Endothelial cell of umbilical vein (primary cell): ENCODE measurements at regions not wholly inside any gene's neighbourhood (a gene's known extent, or its start where the extent isn't known, plus 50 kb on each side); places are given as distances from the start of the nearest gene placed in this dataset.

ENCODE experiments used
- BruUV-seq: library from RNA; stranded (reverse); fragments of 400-500 nt; replicated peaks from 2 replicates; lab custom pipeline; 2021; lab: Mats Ljungman, UMichigan
- CTCF ChIA-PET: fragments of 300-600, 350-600 bp; sonication (Branson Sonifier 250); formaldehyde crosslinking; loops from one replicate; lab custom pipeline; 2021; ENCODE audit warnings: antibody characterized with exemption, inconsistent platforms; lab: Charles Lee
- POLR2A ChIA-PET: fragments of 300-600, 350-600 bp; sonication (Branson Sonifier 250); formaldehyde crosslinking; loops from one replicate; lab custom pipeline; 2021; ENCODE audit warnings: antibody characterized with exemption, inconsistent platforms; lab: Charles Lee
- DNase-seq: peaks from one replicate; pipeline ENCODE4 v3.0.0-alpha.2; 2011; ENCODE audit warnings: low read depth, low spot score
- FAIRE-seq: peaks from 2 replicates; lab custom pipeline; 2011; peaks lifted over from hg19 to GRCh38; lab: Jason Lieb, UNC
- H2AFZ ChIP-seq: 2 replicates; pipeline ENCODE4 v1.6.0; 2012; ENCODE audit warnings: low read depth, low read length, control low read depth, inconsistent platforms
- H3K27ac ChIP-seq: 2 replicates; pipeline ENCODE4 v1.5.1; 2011; ENCODE audit warnings: low read depth, mild to moderate bottlenecking, control low read depth, low read length, moderate library complexity; ENCODE audit not compliant: insufficient read depth
- H3K27me3 ChIP-seq, 2 experiments: 2 replicates each; pipeline versions ENCODE4 v1.6.0 to v1.6.1; 2011; ENCODE audit warnings: low read length in 2 of 2, mixed read lengths in 1 of 2; ENCODE audit not compliant: control insufficient read depth in 2 of 2, insufficient read depth in 2 of 2
- H3K36me3 ChIP-seq, 2 experiments: 2 replicates in 1 of 2; 3 replicates in 1 of 2; pipeline ENCODE4 v1.5.1; 2011; ENCODE audit warnings: low read length in 2 of 2, mild to moderate bottlenecking in 1 of 2, moderate library complexity in 1 of 2; ENCODE audit not compliant: control insufficient read depth in 2 of 2, insufficient read depth in 2 of 2; ENCODE audit errors: extremely low read depth in 1 of 2
- H3K4me1 ChIP-seq: 3 replicates; pipeline ENCODE4 v1.5.1; 2011; ENCODE audit warnings: mild to moderate bottlenecking, low read length; ENCODE audit not compliant: control insufficient read depth, insufficient read depth; ENCODE audit errors: extremely low read depth
- H3K4me2 ChIP-seq: 2 replicates; pipeline ENCODE4 v1.6.1; 2011; ENCODE audit warnings: low read length, control low read depth, mixed read lengths; ENCODE audit not compliant: insufficient read depth
- H3K4me3 ChIP-seq, 3 experiments: fragments of 200-600 bp in 1 of 3; sonication (generic), shearing (Covaris generic) in 1 of 3; replicated peaks in 1 of 3; 2 replicates each; pipeline ENCODE4 v1.5.1; 2011 to 2016; ENCODE audit warnings: control low read depth in 3 of 3, low read length in 3 of 3, mild to moderate bottlenecking in 2 of 3, inconsistent platforms in 1 of 3, low read depth in 1 of 3, moderate library complexity in 1 of 3; ENCODE audit not compliant: insufficient read depth in 1 of 3
- H3K79me2 ChIP-seq: 2 replicates; pipeline ENCODE4 v1.6.0; 2012; ENCODE audit warnings: low read length, inconsistent platforms; ENCODE audit not compliant: control insufficient read depth, insufficient read depth
- H3K9ac ChIP-seq: replicated peaks from 2 replicates; pipeline ENCODE3; 2011; ENCODE audit warnings: low read length, control low read depth; ENCODE audit not compliant: insufficient read depth; ENCODE audit errors: extremely low read depth
- H3K9me1 ChIP-seq: replicated peaks from 3 replicates; pipeline ENCODE4 v1.6.0; 2011; ENCODE audit warnings: mild to moderate bottlenecking, low read length; ENCODE audit not compliant: control insufficient read depth, insufficient read depth; ENCODE audit errors: extremely low read depth
- H3K9me3 ChIP-seq: replicated peaks from 2 replicates; pipeline ENCODE4 v1.5.1; 2012; ENCODE audit warnings: low read length, inconsistent platforms; ENCODE audit not compliant: control insufficient read depth, insufficient read depth
- H4K20me1 ChIP-seq: replicated peaks from 2 replicates; pipeline ENCODE3; 2011; ENCODE audit warnings: mild to moderate bottlenecking, low read length; ENCODE audit not compliant: control insufficient read depth, insufficient read depth; ENCODE audit errors: extremely low read depth
- EZH2 ChIP-seq: IDR thresholded peaks from 2 replicates; pipeline ENCODE4 v1.6.1; 2012; ENCODE audit warnings: borderline replicate concordance, low read depth, mild to moderate bottlenecking, moderate library complexity, low read length, inconsistent platforms; ENCODE audit not compliant: severe bottlenecking
- FOS ChIP-seq: IDR thresholded peaks from 2 replicates; pipeline ENCODE4 v1.6.1; 2011; ENCODE audit warnings: mild to moderate bottlenecking, low read length, moderate library complexity, borderline replicate concordance; ENCODE audit not compliant: insufficient read depth
- GATA2 ChIP-seq: IDR thresholded peaks from 2 replicates; pipeline ENCODE4 v1.7.0; 2011; ENCODE audit warnings: low read depth, mild to moderate bottlenecking, moderate library complexity, mixed read lengths, low read length; ENCODE audit not compliant: insufficient read length, insufficient read depth
- JUN ChIP-seq: IDR thresholded peaks from 2 replicates; pipeline ENCODE4 v1.6.1; 2011; ENCODE audit warnings: borderline replicate concordance, low read depth; ENCODE audit not compliant: insufficient read length, insufficient read depth
- MYC ChIP-seq: IDR thresholded peaks from one replicate; pipeline ENCODE4 v1.6.1; 2011; ENCODE audit warnings: mild to moderate bottlenecking, low read depth, low read length
- POLR2A ChIP-seq: IDR thresholded peaks from 2 replicates; pipeline ENCODE4 v1.6.1; 2012; ENCODE audit warnings: low read depth, mild to moderate bottlenecking, control low read depth, low read length
- POLR2AphosphoS5 ChIP-seq: IDR thresholded peaks from 2 replicates; pipeline ENCODE4 v1.6.1; 2012; ENCODE audit warnings: low read depth, mild to moderate bottlenecking, control low read depth, low read length, moderate library complexity; ENCODE audit not compliant: insufficient read depth
- dilution Hi-C: fragments of 300-500 bp; cut with MboI; formaldehyde crosslinking; loops from one replicate; pipeline ENCODE4 v1.15.0; 2019; ENCODE audit warnings: low sequenced_read_pairs; ENCODE audit not compliant: extremely low pct_ligation_motif_present
- intact Hi-C: fragments of 100-400 bp; cut with micrococcal nuclease; formaldehyde crosslinking; loops from one replicate; pipeline ENCODE4 v1.10.0; 2022
- TF ChIP-seq, protein P1 (sequence below): IDR thresholded peaks from 2 replicates; pipeline ENCODE4 v1.6.1; 2011; ENCODE audit not compliant: insufficient read depth, insufficient read length
- TF ChIP-seq, protein P2 (sequence below), 2 donors: IDR thresholded peaks; 1 replicate in 1 of 2; 2 replicates in 1 of 2; pipeline ENCODE4 v1.5.1; 2011; ENCODE audit warnings: low read length in 2 of 2, mild to moderate bottlenecking in 2 of 2, moderate library complexity in 2 of 2, control low read depth in 1 of 2, inconsistent platforms in 1 of 2, low read depth in 1 of 2; ENCODE audit not compliant: insufficient read depth in 1 of 2; ENCODE audit errors: extremely low read depth in 1 of 2

DNA sequence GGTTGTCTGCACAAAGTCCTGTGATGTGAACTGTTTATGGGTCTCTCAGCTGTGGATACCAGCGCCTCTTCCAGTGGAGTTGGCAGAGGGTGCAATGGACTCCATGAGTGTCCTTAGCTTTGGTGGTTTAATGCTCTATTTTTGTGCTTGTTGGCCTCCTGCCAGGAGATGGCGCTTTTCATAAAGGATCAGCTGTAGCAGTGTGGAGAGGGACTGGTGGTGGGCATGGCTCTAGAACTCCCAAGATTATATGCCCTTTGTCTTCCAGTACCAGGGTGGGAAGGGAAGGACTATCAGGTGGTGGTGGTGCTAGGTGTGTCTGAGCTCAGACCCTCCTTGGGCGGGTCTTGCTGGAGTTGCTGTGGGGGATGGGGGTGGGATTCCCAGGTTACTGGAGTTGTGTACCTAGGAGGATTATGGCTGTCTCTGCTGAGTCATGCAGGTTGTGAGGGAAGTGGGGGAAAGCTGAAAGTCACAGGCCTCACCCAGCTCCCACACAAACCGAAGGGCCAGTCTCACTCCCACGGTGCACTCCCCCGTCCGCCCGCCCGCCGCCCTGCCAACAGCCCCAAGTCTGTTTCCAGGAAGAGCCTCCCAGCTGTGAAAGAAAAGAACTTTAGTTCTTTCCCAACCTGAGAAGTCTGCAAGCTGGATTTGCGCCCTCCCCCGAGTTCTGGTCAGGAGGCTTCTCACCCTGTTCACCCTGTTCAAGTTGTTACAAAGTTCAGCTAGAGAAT is 108.1 kb downstream of the MARCO start:
- Histone ChIP-seq H3K36me3 (no peaks in the 10 kb centered on the region), H3K4me3 (no peak overlapping the region), H3K27ac (no peak overlapping the region), H3K27me3 (no peaks in the 10 kb centered on the region), H3K4me1 (no peaks in the 10 kb centered on the region), H3K79me2 (no peaks in the 10 kb centered on the region), H3K9me3 (no peaks in the 10 kb centered on the region), H3K9me1 (no peaks in the 10 kb centered on the region), H4K20me1 (no peaks in the 10 kb centered on the region), H2AFZ (no peak overlapping the region), H3K9ac (no peak overlapping the region), H3K4me2 (no peak overlapping the region)
- no peak for TF ChIP-seq GATA2
- TF ChIP-seq, protein P1, sequence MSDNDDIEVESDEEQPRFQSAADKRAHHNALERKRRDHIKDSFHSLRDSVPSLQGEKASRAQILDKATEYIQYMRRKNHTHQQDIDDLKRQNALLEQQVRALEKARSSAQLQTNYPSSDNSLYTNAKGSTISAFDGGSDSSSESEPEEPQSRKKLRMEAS: no peak
- no peak for TF ChIP-seq MYC
- no peak for TF ChIP-seq JUN
- TF ChIP-seq POLR2AphosphoS5: no peak
- TF ChIP-seq, protein P2, sequence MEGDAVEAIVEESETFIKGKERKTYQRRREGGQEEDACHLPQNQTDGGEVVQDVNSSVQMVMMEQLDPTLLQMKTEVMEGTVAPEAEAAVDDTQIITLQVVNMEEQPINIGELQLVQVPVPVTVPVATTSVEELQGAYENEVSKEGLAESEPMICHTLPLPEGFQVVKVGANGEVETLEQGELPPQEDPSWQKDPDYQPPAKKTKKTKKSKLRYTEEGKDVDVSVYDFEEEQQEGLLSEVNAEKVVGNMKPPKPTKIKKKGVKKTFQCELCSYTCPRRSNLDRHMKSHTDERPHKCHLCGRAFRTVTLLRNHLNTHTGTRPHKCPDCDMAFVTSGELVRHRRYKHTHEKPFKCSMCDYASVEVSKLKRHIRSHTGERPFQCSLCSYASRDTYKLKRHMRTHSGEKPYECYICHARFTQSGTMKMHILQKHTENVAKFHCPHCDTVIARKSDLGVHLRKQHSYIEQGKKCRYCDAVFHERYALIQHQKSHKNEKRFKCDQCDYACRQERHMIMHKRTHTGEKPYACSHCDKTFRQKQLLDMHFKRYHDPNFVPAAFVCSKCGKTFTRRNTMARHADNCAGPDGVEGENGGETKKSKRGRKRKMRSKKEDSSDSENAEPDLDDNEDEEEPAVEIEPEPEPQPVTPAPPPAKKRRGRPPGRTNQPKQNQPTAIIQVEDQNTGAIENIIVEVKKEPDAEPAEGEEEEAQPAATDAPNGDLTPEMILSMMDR (IDR thresholded peaks at IDR 0.05; ENCODE audit: extremely low read depth in 1 of 2, insufficient read depth in 1 of 2, low read depth in 1 of 2, low read length in 2 of 2): no peak
- no peak for TF ChIP-seq POLR2A
- no peak for TF ChIP-seq EZH2
- TF ChIP-seq FOS: no peak
- ChIA-PET POLR2A (no interaction called here), CTCF (no interaction called here)
- BruUV-seq: no TSS peak
- FAIRE-seq (no peak), DNase-seq (no peak)
- intact Hi-C loops: no loop called here
- dilution Hi-C loops: no loop called here
